DND-41 (cell line): ENCODE measurements at regions not wholly inside any gene's neighbourhood (a gene's known extent, or its start where the extent isn't known, plus 50 kb on each side); places are given as distances from the start of the nearest gene placed in this dataset.

Experiments used
- CTCF ChIP-seq: IDR thresholded peaks from 2 replicates; pipeline ENCODE4 v1.5.1; 2012; ENCODE audit warnings: borderline replicate concordance, low read length, moderate library complexity, mild to moderate bottlenecking; ENCODE audit not compliant: poor library complexity, severe bottlenecking; ENCODE audit errors: extremely low read depth
- EZH2 ChIP-seq: IDR thresholded peaks from 3 replicates; pipeline ENCODE4 v1.6.1; 2012; ENCODE audit warnings: borderline replicate concordance, low read depth, mild to moderate bottlenecking, moderate library complexity, low read length, inconsistent platforms; ENCODE audit not compliant: severe bottlenecking

GRCh38 chr2:194044321-194044720 lies 1612.7 kb upstream of the SLC39A10 start:
- TF ChIP-seq CTCF (no peak), EZH2 (no peak)
